IMR-90 (cell line): ENCODE measurements at regions not wholly inside any gene's neighbourhood (a gene's known extent, or its start where the extent isn't known, plus 50 kb on each side); places are given as distances from the start of the nearest gene placed in this dataset.

Source experiments
- ATAC-seq: fragments of 200-7000 bp; cut with Tn5 transposase; 2 replicates; pipeline ENCODE4 v1.9.1; 2020; ENCODE audit warnings: low read depth, mild to moderate bottlenecking, moderate library complexity
- BruUV-seq: library from RNA; stranded (reverse); fragments of 400-500 nt; replicated peaks from 2 replicates; lab custom pipeline; 2021; lab: Mats Ljungman, UMichigan
- CTCF ChIA-PET: fragments of 300-600 bp; formaldehyde crosslinking; extraction: SDS; loops from one replicate; lab custom pipeline; 2021; ENCODE audit warnings: antibody characterized with exemption; lab: Yijun Ruan, JAX
- POLR2A ChIA-PET: fragments of 300-600 bp; sonication (Branson Sonifier 250); formaldehyde crosslinking; loops from one replicate; lab custom pipeline; 2022; ENCODE audit warnings: antibody characterized with exemption; ENCODE audit not compliant: unreplicated experiment; lab: Charles Lee
- DNase-seq: peaks from one replicate; pipeline ENCODE4 v3.0.0; 2013
- H2AFZ ChIP-seq: replicated peaks from 2 replicates; pipeline ENCODE3; 2013; ENCODE audit warnings: low read length, mild to moderate bottlenecking; ENCODE audit not compliant: poor library complexity
- H2AK5ac ChIP-seq: 2 replicates; pipeline ENCODE4 v1.6.1; 2013; ENCODE audit warnings: low read depth, low read length, inconsistent platforms
- H2AK9ac ChIP-seq: replicated peaks from 2 replicates; pipeline ENCODE3; 2013; ENCODE audit warnings: mild to moderate bottlenecking, low read depth, low read length, moderate library complexity; ENCODE audit not compliant: poor library complexity
- H2BK120ac ChIP-seq: 2 replicates; pipeline ENCODE4 v1.6.1; 2013; ENCODE audit warnings: low read depth, low read length, inconsistent platforms
- H2BK15ac ChIP-seq: 3 replicates; pipeline ENCODE4 v1.6.1; 2013; ENCODE audit warnings: low read depth, low read length, inconsistent platforms
- H2BK20ac ChIP-seq: 2 replicates; pipeline ENCODE4 v1.6.1; 2013; ENCODE audit warnings: low read depth, mild to moderate bottlenecking, inconsistent platforms, low read length, moderate library complexity
- H2BK5ac ChIP-seq: 2 replicates; pipeline ENCODE4 v1.6.1; 2013; ENCODE audit warnings: mild to moderate bottlenecking, low read depth, low read length, inconsistent platforms; ENCODE audit not compliant: poor library complexity, severe bottlenecking
- H3K14ac ChIP-seq: replicated peaks from 2 replicates; pipeline ENCODE4 v1.6.1; 2013; ENCODE audit warnings: low read depth, low read length, inconsistent platforms
- H3K18ac ChIP-seq: 2 replicates; pipeline ENCODE4 v1.6.1; 2013; ENCODE audit warnings: low read depth, low read length, control low read depth
- H3K23ac ChIP-seq: 2 replicates; pipeline ENCODE4 v1.6.1; 2013; ENCODE audit warnings: low read depth, low read length, inconsistent platforms
- H3K27ac ChIP-seq: 2 replicates; pipeline ENCODE4 v1.5.1; 2013; ENCODE audit warnings: mild to moderate bottlenecking, control low read depth, low read length; ENCODE audit not compliant: insufficient read depth
- H3K27me3 ChIP-seq: 2 replicates; pipeline ENCODE4 v1.6.1; 2013; ENCODE audit warnings: low read length; ENCODE audit not compliant: control insufficient read depth, insufficient read depth
- H3K36me3 ChIP-seq: 2 replicates; pipeline ENCODE4 v1.6.1; 2013; ENCODE audit warnings: low read length, mixed read lengths; ENCODE audit not compliant: control insufficient read depth, insufficient read depth
- H3K4ac ChIP-seq: 2 replicates; pipeline ENCODE4 v1.6.1; 2013; ENCODE audit warnings: low read depth, low read length, inconsistent platforms
- H3K4me1 ChIP-seq: 2 replicates; pipeline ENCODE4 v1.6.1; 2013; ENCODE audit warnings: low read length, mixed read lengths; ENCODE audit not compliant: control insufficient read depth, insufficient read depth
- H3K4me2 ChIP-seq: 2 replicates; pipeline ENCODE4 v1.6.1; 2013; ENCODE audit warnings: low read depth, mild to moderate bottlenecking, control low read depth, low read length, moderate library complexity
- H3K4me3 ChIP-seq: 2 replicates; pipeline ENCODE4 v1.5.1; 2013; ENCODE audit warnings: low read depth, mild to moderate bottlenecking, control low read depth, low read length, moderate library complexity; ENCODE audit not compliant: insufficient read depth
- H3K56ac ChIP-seq: 2 replicates; pipeline ENCODE4 v1.6.1; 2013; ENCODE audit warnings: low read length, inconsistent platforms; ENCODE audit not compliant: insufficient read depth; ENCODE audit errors: extremely low read depth
- H3K79me1 ChIP-seq, 2 experiments: 2 replicates each; pipeline ENCODE4 v1.6.1; 2013; ENCODE audit warnings: low read length in 2 of 2, inconsistent platforms in 1 of 2, low read depth in 1 of 2
- H3K9ac ChIP-seq: 2 replicates; pipeline ENCODE4 v1.6.1; 2013; ENCODE audit warnings: low read depth, low read length, control low read depth
- H3K9me1 ChIP-seq: 2 replicates; pipeline ENCODE4 v1.6.1; 2013; ENCODE audit warnings: low read length, inconsistent platforms; ENCODE audit not compliant: insufficient read depth
- H3K9me3 ChIP-seq: 2 replicates; pipeline ENCODE4 v1.6.1; 2013; ENCODE audit warnings: low read length; ENCODE audit not compliant: control insufficient read depth, insufficient read depth
- H4K20me1 ChIP-seq: 2 replicates; pipeline ENCODE4 v1.6.1; 2013; ENCODE audit warnings: low read length, inconsistent platforms; ENCODE audit not compliant: insufficient read depth
- H4K5ac ChIP-seq: 2 replicates; pipeline ENCODE4 v1.6.1; 2013; ENCODE audit warnings: mild to moderate bottlenecking, low read depth, low read length, control low read depth
- H4K8ac ChIP-seq, 2 experiments: 2 replicates each; pipeline ENCODE4 v1.6.1; 2013; ENCODE audit warnings: low read depth in 2 of 2, low read length in 2 of 2, control low read depth in 1 of 2, inconsistent platforms in 1 of 2
- H4K91ac ChIP-seq: 2 replicates; pipeline ENCODE4 v1.6.1; 2013; ENCODE audit warnings: low read depth, low read length, inconsistent platforms; ENCODE audit not compliant: insufficient read depth
- NFE2L2 ChIP-seq: fragments of 150-350 bp; IDR thresholded peaks from 2 replicates; pipeline ENCODE4 v1.6.1; 2016; ENCODE audit warnings: low read depth, mild to moderate bottlenecking, low read length
- POLR2A ChIP-seq: IDR thresholded peaks from 2 replicates; pipeline ENCODE4 v1.6.1; 2012; ENCODE audit warnings: mild to moderate bottlenecking, low read depth, low read length
- RAD21 ChIP-seq: IDR thresholded peaks from 2 replicates; pipeline ENCODE4 v1.6.1; 2012; ENCODE audit warnings: low read length, improper control_type of control experiment
- RFX5 ChIP-seq: IDR thresholded peaks from 2 replicates; pipeline ENCODE4 v1.8.0; 2012; ENCODE audit warnings: low read depth, mild to moderate bottlenecking, low read length, moderate library complexity
- SMC3 ChIP-seq: fragments of 150-350 bp; IDR thresholded peaks from 2 replicates; pipeline ENCODE4 v1.6.1; 2016; ENCODE audit warnings: low read depth, mild to moderate bottlenecking, antibody characterized with exemption, low read length, moderate library complexity
- WGBS, 2 experiments: methylation state at CpG; one replicate each; pipeline versions ENCODE4 v1.1.5 to v1.1.7; 2013; ENCODE audit warnings: missing lambda C conversion rate in 2 of 2; ENCODE audit not compliant: insufficient read length in 1 of 2; ENCODE audit errors: extremely low coverage in 2 of 2; 5-methylcytosine and 5-hydroxymethylcytosine counted together
- dilution Hi-C: fragments of 300-500 bp; cut with HindIII; formaldehyde crosslinking; loops from one replicate; pipeline ENCODE4 v1.14.3; 2018; ENCODE audit warnings: low sequenced_read_pairs; ENCODE audit not compliant: unreplicated experiment
- in situ Hi-C: fragments of 300-500 bp; cut with MboI; formaldehyde crosslinking; loops from 3 replicates; pipeline ENCODE4 v1.14.3; 2019; ENCODE audit warnings: low sequenced_read_pairs, inconsistent platforms, mixed read lengths
- intact Hi-C: fragments of 100-400 bp; cut with micrococcal nuclease; formaldehyde crosslinking; loops from 2 replicates; pipeline ENCODE4 v1.10.0; 2022
- TF ChIP-seq, protein P1 (sequence below): fragments of 150-350 bp; IDR thresholded peaks from 2 replicates; pipeline ENCODE4 v1.6.1; 2016; ENCODE audit warnings: low read depth, mild to moderate bottlenecking, low read length, moderate library complexity, borderline replicate concordance
- TF ChIP-seq, protein P2 (sequence below): fragments of 150-350 bp; IDR thresholded peaks from 2 replicates; pipeline ENCODE4 v1.6.1; 2017; ENCODE audit warnings: mild to moderate bottlenecking, antibody characterized with exemption, low read length, low read depth
- TF ChIP-seq, protein P3 (sequence below): conservative IDR thresholded peaks from 2 replicates; pipeline ENCODE4 v1.5.1; 2012; ENCODE audit warnings: mild to moderate bottlenecking, low read depth, low read length, improper control_type of control experiment

DNA sequence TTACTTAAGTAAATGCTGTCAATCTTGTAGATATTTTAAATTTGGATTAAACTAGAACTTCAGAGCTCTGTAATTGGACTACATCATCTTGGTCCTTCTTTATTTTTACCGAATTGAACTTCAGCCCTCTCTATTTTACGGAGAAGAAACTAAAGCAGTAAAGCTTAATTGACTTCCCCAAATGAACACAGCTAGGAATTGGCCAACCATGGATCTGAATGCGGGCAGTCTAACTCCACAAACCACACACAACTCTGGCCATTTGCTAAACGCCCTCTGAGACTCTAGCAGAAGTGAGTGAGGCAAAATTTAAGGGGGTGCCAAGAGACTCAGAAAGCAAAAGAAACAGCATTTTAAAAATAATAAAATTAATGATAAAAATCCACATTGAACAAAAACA lies 86.3 kb upstream of the KCTD1 start:
- Histone ChIP-seq H3K27me3 (peaks cover 2% of the 10 kb centered on the region; the same call in 1 of the 2 replicates), H3K23ac (no peak overlapping the region), H3K9me3 (no peaks in the 10 kb centered on the region), H3K56ac (no peak overlapping the region), H3K4me2 (no peak overlapping the region), H2BK15ac (no peak overlapping the region), H3K79me1 (no peaks in the 10 kb centered on the region), H4K8ac (no peak overlapping the region), H3K36me3 (no peaks in the 10 kb centered on the region), H2BK5ac (no peak overlapping the region), H4K91ac (no peak overlapping the region), H2AK9ac (no peak overlapping the region), H2AK5ac (no peak overlapping the region), H3K4me1 (no peaks in the 10 kb centered on the region), H3K4ac (no peak overlapping the region), H2BK120ac (no peak overlapping the region), H2BK20ac (no peak overlapping the region), H4K5ac (no peak overlapping the region), H3K18ac (no peak overlapping the region), H3K9ac (no peak overlapping the region), H3K9me1 (no peaks in the 10 kb centered on the region), H3K14ac (no peak overlapping the region), H3K4me3 (no peak overlapping the region), H3K27ac (no peak overlapping the region), H2AFZ (no peak overlapping the region), H4K20me1 (no peaks in the 10 kb centered on the region)
- TF ChIP-seq RAD21 = no peak
- no peak for TF ChIP-seq POLR2A
- TF ChIP-seq RFX5 = no peak
- TF ChIP-seq, protein P1, sequence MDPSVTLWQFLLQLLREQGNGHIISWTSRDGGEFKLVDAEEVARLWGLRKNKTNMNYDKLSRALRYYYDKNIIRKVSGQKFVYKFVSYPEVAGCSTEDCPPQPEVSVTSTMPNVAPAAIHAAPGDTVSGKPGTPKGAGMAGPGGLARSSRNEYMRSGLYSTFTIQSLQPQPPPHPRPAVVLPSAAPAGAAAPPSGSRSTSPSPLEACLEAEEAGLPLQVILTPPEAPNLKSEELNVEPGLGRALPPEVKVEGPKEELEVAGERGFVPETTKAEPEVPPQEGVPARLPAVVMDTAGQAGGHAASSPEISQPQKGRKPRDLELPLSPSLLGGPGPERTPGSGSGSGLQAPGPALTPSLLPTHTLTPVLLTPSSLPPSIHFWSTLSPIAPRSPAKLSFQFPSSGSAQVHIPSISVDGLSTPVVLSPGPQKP = no peak
- TF ChIP-seq, protein P2, sequence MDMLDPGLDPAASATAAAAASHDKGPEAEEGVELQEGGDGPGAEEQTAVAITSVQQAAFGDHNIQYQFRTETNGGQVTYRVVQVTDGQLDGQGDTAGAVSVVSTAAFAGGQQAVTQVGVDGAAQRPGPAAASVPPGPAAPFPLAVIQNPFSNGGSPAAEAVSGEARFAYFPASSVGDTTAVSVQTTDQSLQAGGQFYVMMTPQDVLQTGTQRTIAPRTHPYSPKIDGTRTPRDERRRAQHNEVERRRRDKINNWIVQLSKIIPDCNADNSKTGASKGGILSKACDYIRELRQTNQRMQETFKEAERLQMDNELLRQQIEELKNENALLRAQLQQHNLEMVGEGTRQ = no peak
- TF ChIP-seq SMC3 = no peak
- no peak for TF ChIP-seq NFE2L2
- TF ChIP-seq, protein P3, sequence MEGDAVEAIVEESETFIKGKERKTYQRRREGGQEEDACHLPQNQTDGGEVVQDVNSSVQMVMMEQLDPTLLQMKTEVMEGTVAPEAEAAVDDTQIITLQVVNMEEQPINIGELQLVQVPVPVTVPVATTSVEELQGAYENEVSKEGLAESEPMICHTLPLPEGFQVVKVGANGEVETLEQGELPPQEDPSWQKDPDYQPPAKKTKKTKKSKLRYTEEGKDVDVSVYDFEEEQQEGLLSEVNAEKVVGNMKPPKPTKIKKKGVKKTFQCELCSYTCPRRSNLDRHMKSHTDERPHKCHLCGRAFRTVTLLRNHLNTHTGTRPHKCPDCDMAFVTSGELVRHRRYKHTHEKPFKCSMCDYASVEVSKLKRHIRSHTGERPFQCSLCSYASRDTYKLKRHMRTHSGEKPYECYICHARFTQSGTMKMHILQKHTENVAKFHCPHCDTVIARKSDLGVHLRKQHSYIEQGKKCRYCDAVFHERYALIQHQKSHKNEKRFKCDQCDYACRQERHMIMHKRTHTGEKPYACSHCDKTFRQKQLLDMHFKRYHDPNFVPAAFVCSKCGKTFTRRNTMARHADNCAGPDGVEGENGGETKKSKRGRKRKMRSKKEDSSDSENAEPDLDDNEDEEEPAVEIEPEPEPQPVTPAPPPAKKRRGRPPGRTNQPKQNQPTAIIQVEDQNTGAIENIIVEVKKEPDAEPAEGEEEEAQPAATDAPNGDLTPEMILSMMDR = no peak
- in situ Hi-C loops (no loop called here), dilution Hi-C loops (no loop called here), intact Hi-C loops (no loop called here)
- ATAC-seq (no peak), DNase-seq (no peak)
- ChIA-PET CTCF (interaction anchor here (0.6 kb wide), 1 partner anchor 16 kb away, joined by 3 read pairs; no protein-coding TSS in a partner anchor), POLR2A (no interaction called here)
- WGBS, 2 experiments = no CpG with 5 or more reads among the region's 4 CpGs
- BruUV-seq = no TSS peak
